CD4-positive, alpha-beta T cell (primary cell): ENCODE measurements at regions not wholly inside any gene's neighbourhood (a gene's known extent, or its start where the extent isn't known, plus 50 kb on each side); places are given as distances from the start of the nearest gene placed in this dataset.

Experiments
- ATAC-seq: fragments of 200-7000 bp; cut with Tn5 transposase; one replicate; pipeline ENCODE4 v1.10.0; 2022; ENCODE audit warnings: mild to moderate bottlenecking; ENCODE audit not compliant: poor library complexity
- CTCF ChIA-PET: fragments of 350-600 bp; sonication (Branson Sonifier 250); formaldehyde crosslinking; loops from one replicate; lab custom pipeline; 2021; ENCODE audit warnings: antibody characterized with exemption, inconsistent platforms; lab: Charles Lee
- POLR2A ChIA-PET: fragments of 350-600 bp; sonication (Branson Sonifier 250); formaldehyde crosslinking; loops from one replicate; lab custom pipeline; 2021; ENCODE audit warnings: antibody characterized with exemption, inconsistent platforms; lab: Charles Lee
- DNase-seq, 14 experiments: peaks; one replicate each; pipeline ENCODE4 v3.0.0-alpha.2; 2013 to 2020; ENCODE audit warnings: mixed read lengths in 2 of 14
- H3K27ac ChIP-seq, 2 donors: one replicate each; pipeline versions ENCODE4 v1.5.1 to v1.7.0; 2013; ENCODE audit warnings: low read length in 2 of 2, low read depth in 1 of 2, mild to moderate bottlenecking in 1 of 2
- H3K27me3 ChIP-seq, 2 experiments: 1 replicate in 1 of 2; 2 replicates in 1 of 2; pipeline versions ENCODE4 v1.6.1 to v1.7.0; 2013; ENCODE audit warnings: low read length in 2 of 2, control low read depth in 1 of 2, mild to moderate bottlenecking in 1 of 2, moderate library complexity in 1 of 2; ENCODE audit not compliant: insufficient read depth in 2 of 2, control insufficient read depth in 1 of 2
- H3K36me3 ChIP-seq: one replicate; pipeline ENCODE4 v1.6.1; 2013; ENCODE audit warnings: low read length, control low read depth; ENCODE audit not compliant: insufficient read depth
- H3K4me1 ChIP-seq: one replicate; pipeline ENCODE4 v1.6.1; 2013; ENCODE audit warnings: low read length, control low read depth; ENCODE audit not compliant: insufficient read depth
- H3K4me3 ChIP-seq: one replicate; pipeline ENCODE4 v1.5.1; 2013; ENCODE audit warnings: mild to moderate bottlenecking, low read length, moderate library complexity
- H3K9me3 ChIP-seq, 2 experiments: 1 replicate in 1 of 2; 2 replicates in 1 of 2; pipeline versions ENCODE4 v1.6.1 to v1.7.0; 2013; ENCODE audit warnings: low read length in 2 of 2, mild to moderate bottlenecking in 2 of 2, control low read depth in 1 of 2, moderate library complexity in 1 of 2; ENCODE audit not compliant: control insufficient read depth in 1 of 2, insufficient read depth in 1 of 2
- H3K27ac Mint-ChIP-seq: one replicate; pipeline ENCODE4 v1.8.0; 2020; ENCODE audit warnings: mixed read lengths
- H3K27me3 Mint-ChIP-seq: one replicate; pipeline ENCODE4 v1.8.0; 2021; ENCODE audit warnings: mixed read lengths
- H3K36me3 Mint-ChIP-seq: one replicate; pipeline ENCODE4 v1.8.0; 2021; ENCODE audit warnings: low read depth, mixed read lengths
- H3K4me1 Mint-ChIP-seq: one replicate; pipeline ENCODE4 v1.8.0; 2021; ENCODE audit warnings: low read depth, mixed read lengths
- H3K4me3 Mint-ChIP-seq: one replicate; pipeline ENCODE4 v1.8.0; 2020; ENCODE audit warnings: mild to moderate bottlenecking, mixed read lengths
- H3K9me3 Mint-ChIP-seq: one replicate; pipeline ENCODE4 v1.8.0; 2020; ENCODE audit warnings: mixed read lengths
- CTCF ChIP-seq: fragments of 200-600 bp; IDR thresholded peaks from one replicate; pipeline ENCODE4 v1.8.0; 2022; ENCODE audit warnings: antibody characterized with exemption, mild to moderate bottlenecking
- intact Hi-C, 2 experiments: fragments of 100-400 bp; cut with DNase I in 1 of 2; cut with micrococcal nuclease in 1 of 2; formaldehyde crosslinking; loops; one replicate each; pipeline versions ENCODE4 v1.15.1 to v1.9.0; 2023 to 2025; cut with DNase I, micrococcal nuclease

- H3K9me3 Mint-ChIP-seq, result no peaks in the 10 kb centered on the region
- TF ChIP-seq CTCF, result no peak
- H3K4me1 Mint-ChIP-seq, result no peaks in the 10 kb centered on the region
- no peak for DNase-seq
- no peak for ATAC-seq
- Histone ChIP-seq H3K9me3 (no peaks in the 10 kb centered on the region), H3K27ac (no peak overlapping the region), H3K27me3 (peaks cover 0 to 4% of the 10 kb centered on the region in 2 experiments), H3K4me1 (no peaks in the 10 kb centered on the region), H3K36me3 (no peaks in the 10 kb centered on the region), H3K4me3 (no peak overlapping the region)
- no peaks in the 10 kb centered on the region for H3K36me3 Mint-ChIP-seq
- CTCF ChIA-PET, result no interaction called here
- POLR2A ChIA-PET, result no interaction called here
- H3K4me3 Mint-ChIP-seq, result no peak overlapping the region
- intact Hi-C loops, result no loop called here
- H3K27me3 Mint-ChIP-seq, result peaks cover 4% of the 10 kb centered on the region
- no peak overlapping the region for H3K27ac Mint-ChIP-seq
These were observed 810.5 kb upstream of the NECTIN3 start for GRCh38 chr3:110261141-110261540.

- no peaks in the 10 kb centered on the region for H3K4me1 ChIP-seq
- Mint-ChIP-seq H3K4me1 (no peaks in the 10 kb centered on the region), H3K27me3 (peaks cover 4% of the 10 kb centered on the region), H3K27ac (no peak overlapping the region), H3K4me3 (no peak overlapping the region), H3K9me3 (no peaks in the 10 kb centered on the region), H3K36me3 (no peaks in the 10 kb centered on the region)
- H3K9me3 ChIP-seq, result no peaks in the 10 kb centered on the region
- no peak overlapping the region for H3K4me3 ChIP-seq
- intact Hi-C loops, result no loop called here
- H3K27me3 ChIP-seq, result peaks cover 0 to 4% of the 10 kb centered on the region in 2 experiments
- ATAC-seq, result no peak
- H3K27ac ChIP-seq, result no peak overlapping the region
- CTCF ChIA-PET, result no interaction called here
- POLR2A ChIA-PET, result no interaction called here
- H3K36me3 ChIP-seq, result no peaks in the 10 kb centered on the region
- DNase-seq, result no peak
- TF ChIP-seq CTCF, result no peak
These were observed 808.7 kb upstream of the NECTIN3 start for GRCh38 chr3:110262896-110263295.

- Histone ChIP-seq H3K27me3 (peaks cover 0 to 4% of the 10 kb centered on the region in 2 experiments), H3K27ac (no peak overlapping the region), H3K4me1 (no peaks in the 10 kb centered on the region), H3K9me3 (no peaks in the 10 kb centered on the region), H3K4me3 (no peak overlapping the region), H3K36me3 (no peaks in the 10 kb centered on the region)
- Mint-ChIP-seq H3K27ac (no peak overlapping the region), H3K36me3 (no peaks in the 10 kb centered on the region), H3K4me1 (no peaks in the 10 kb centered on the region), H3K9me3 (no peaks in the 10 kb centered on the region), H3K4me3 (no peak overlapping the region), H3K27me3 (no peaks in the 10 kb centered on the region)
- DNase-seq, result no peak
- CTCF ChIA-PET, result no interaction called here
- TF ChIP-seq CTCF, result no peak
- POLR2A ChIA-PET, result no interaction called here
- ATAC-seq, result no peak
- intact Hi-C loops, result no loop called here
These were observed 806.3 kb upstream of the NECTIN3 start for GRCh38 chr3:110265302-110265701.
